ENCODE measurements at regions not wholly inside any gene's neighbourhood (a gene's known extent, or its start where the extent isn't known, plus 50 kb on each side); places are given as distances from the start of the nearest gene placed in this dataset.

- Histone ChIP-seq H3K27me3 (replicated peaks in 1 of 7) (no peaks in the 10 kb centered on the region), H3K4me1 (no peaks in the 10 kb centered on the region), H3K9me3 (no peaks in the 10 kb centered on the region), H3K27ac (no peak overlapping the region), H3K4me3 (no peak overlapping the region), H3K36me3 (no peaks in the 10 kb centered on the region)
- 24 to 34% (median 29%) methylated on average over 5 of the region's 5 CpGs for WGBS, 5 donors
- no peak for TF ChIP-seq CTCF (IDR thresholded peaks at IDR 0.05 in 8 of 11, conservative IDR thresholded peaks at IDR 0.05 in 3 of 11)
- TF ChIP-seq POLR2A (IDR thresholded peaks at IDR 0.05) = no peak
- no peak for TF ChIP-seq POLR2AphosphoS5 (IDR thresholded peaks at IDR 0.05)
- DNase-seq = no peak
- intact Hi-C loops (cut with DNase I; ENCODE audit: low total_unique reads) = no loop called here
These were observed 280.2 kb downstream of the COL12A1 start for GRCh38 chr6:74925683-74926082.

GRCh38 chr6:74914888-74915287 is 291.0 kb downstream of the COL12A1 start:
- TF ChIP-seq CTCF (IDR thresholded peaks at IDR 0.05 in 8 of 11, conservative IDR thresholded peaks at IDR 0.05 in 3 of 11) = no peak
- TF ChIP-seq POLR2AphosphoS5 (IDR thresholded peaks at IDR 0.05) = no peak
- TF ChIP-seq POLR2A (IDR thresholded peaks at IDR 0.05) = no peak
- WGBS, 5 donors = 83 to 91% (median 83%) methylated on average over 3 of the region's 3 CpGs
- Histone ChIP-seq H3K36me3 (no peaks in the 10 kb centered on the region), H3K27ac (no peak overlapping the region), H3K27me3 (replicated peaks in 1 of 7) (no peaks in the 10 kb centered on the region), H3K4me1 (no peaks in the 10 kb centered on the region), H3K9me3 (no peaks in the 10 kb centered on the region), H3K4me3 (no peak overlapping the region)
- peak; percentile 23 for DNase-seq
- intact Hi-C loops (cut with DNase I; ENCODE audit: low total_unique reads) = no loop called here

GRCh38 chr6:74912234-74912633 is 293.6 kb downstream of the COL12A1 start:
- peaks cover 0 to 7% (median 0%) of the 10 kb centered on the region in 8 donors for H3K9me3 ChIP-seq
- intact Hi-C loops (cut with DNase I; ENCODE audit: low total_unique reads) = no loop called here
- no peak overlapping the region for H3K27ac ChIP-seq
- WGBS, 5 donors = 61 to 81% (median 70%) methylated on average over 3 of the region's 3 CpGs
- no peaks in the 10 kb centered on the region for H3K4me1 ChIP-seq
- TF ChIP-seq POLR2A (IDR thresholded peaks at IDR 0.05) = no peak
- TF ChIP-seq CTCF (IDR thresholded peaks at IDR 0.05 in 8 of 11, conservative IDR thresholded peaks at IDR 0.05 in 3 of 11) = no peak
- no peak for TF ChIP-seq POLR2AphosphoS5 (IDR thresholded peaks at IDR 0.05)
- H3K4me3 ChIP-seq = no peak overlapping the region
- H3K36me3 ChIP-seq = no peaks in the 10 kb centered on the region
- no peak for DNase-seq
- no peaks in the 10 kb centered on the region for H3K27me3 ChIP-seq (replicated peaks in 1 of 7)

- peaks cover 0 to 48% (median 17%) of the 10 kb centered on the region in 8 donors for H3K9me3 ChIP-seq
These were observed 303.0 kb downstream of the COL12A1 start for GRCh38 chr6:74902846-74903245.

More at GRCh38 chr6:74902846-74903245, 303.0 kb downstream of the COL12A1 start:
- no peak overlapping the region for H3K4me3 ChIP-seq
- TF ChIP-seq CTCF (IDR thresholded peaks at IDR 0.05 in 8 of 11, conservative IDR thresholded peaks at IDR 0.05 in 3 of 11) (no peak), POLR2AphosphoS5 (IDR thresholded peaks at IDR 0.05) (no peak)
- intact Hi-C loops (cut with DNase I; ENCODE audit: low total_unique reads) = no loop called here
- H3K27me3 ChIP-seq (replicated peaks in 1 of 7) = no peaks in the 10 kb centered on the region
- 85 to 96% (median 93%) methylated on average over 2 of the region's 2 CpGs for WGBS, 5 donors
- H3K27ac ChIP-seq = no peak overlapping the region
- DNase-seq = no peak
- H3K36me3 ChIP-seq = no peaks in the 10 kb centered on the region
- no peaks in the 10 kb centered on the region for H3K4me1 ChIP-seq
